Upper lobe of right lung (tissue), 1 donor: ENCODE measurements at regions not wholly inside any gene's neighbourhood (a gene's known extent, or its start where the extent isn't known, plus 50 kb on each side); places are given as distances from the start of the nearest gene placed in this dataset.

ENCODE experiments used
- ATAC-seq: fragments of 200-7000 bp; cut with Tn5 transposase; one replicate; pipeline ENCODE4 v1.9.1; 2020; ENCODE audit warnings: mild to moderate bottlenecking, moderate library complexity
- DNase-seq: peaks from one replicate; pipeline ENCODE4 v3.0.0-alpha.2; 2020
- H3K27ac ChIP-seq: fragments of 200-600 bp; one replicate; pipeline ENCODE4 v1.8.0; 2022
- H3K27me3 ChIP-seq: fragments of 200-600 bp; one replicate; pipeline ENCODE4 v1.8.0; 2022; ENCODE audit warnings: mild to moderate bottlenecking
- H3K36me3 ChIP-seq: fragments of 200-600 bp; one replicate; pipeline ENCODE4 v1.8.0; 2022
- H3K4me1 ChIP-seq: fragments of 200-600 bp; one replicate; pipeline ENCODE4 v1.8.0; 2022
- H3K4me3 ChIP-seq: fragments of 200-600 bp; one replicate; pipeline ENCODE4 v1.8.0; 2022; ENCODE audit warnings: mild to moderate bottlenecking
- H3K9me3 ChIP-seq: fragments of 200-600 bp; one replicate; pipeline ENCODE4 v1.8.0; 2022
- intact Hi-C: fragments of 100-400 bp; cut with DNase I; formaldehyde crosslinking; loops from one replicate; pipeline ENCODE4 v1.11.0; 2022
- TF ChIP-seq, protein P1 (sequence below): fragments of 200-600 bp; IDR thresholded peaks from one replicate; pipeline ENCODE4 v1.8.0; 2022; ENCODE audit warnings: antibody characterized with exemption
- donor health status: DM: no; HTN: yes; CAD: no; lungs with severe emphysema.

DNA sequence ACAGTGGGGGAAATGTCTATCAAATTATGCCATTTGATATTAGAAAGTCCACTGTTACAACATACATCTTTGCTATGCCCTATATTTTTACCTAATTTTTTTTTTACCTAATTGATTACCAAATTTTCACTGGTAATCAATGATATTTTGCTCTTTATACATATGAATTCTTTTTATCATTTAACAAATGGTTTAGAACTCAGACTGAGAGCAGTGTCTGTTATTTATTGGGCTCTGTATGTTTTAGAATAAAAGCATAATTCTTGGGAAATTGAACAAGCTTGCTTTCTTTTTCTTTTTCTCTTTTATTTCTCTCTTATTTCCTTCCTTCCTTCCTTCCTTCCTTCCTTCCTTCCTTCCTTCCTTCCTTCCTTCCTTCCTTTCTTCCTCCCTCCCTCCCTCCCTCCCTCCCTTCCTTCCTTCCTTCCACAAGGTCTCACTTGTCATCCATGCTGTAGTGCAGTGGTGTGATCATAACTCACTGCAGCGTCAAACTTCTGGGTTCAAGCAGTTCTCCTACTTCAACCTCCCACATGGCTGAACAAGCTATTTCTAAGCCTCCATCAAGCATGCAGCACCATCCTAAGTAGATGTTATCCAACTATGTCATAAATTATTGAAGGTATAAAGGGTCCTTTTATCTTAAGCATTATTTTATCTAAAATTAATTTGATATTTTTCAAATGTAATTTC lies 911.7 kb upstream of the CITED2 start:
- H3K27me3 ChIP-seq: no peaks in the 10 kb centered on the region
- H3K9me3 ChIP-seq: no peaks in the 10 kb centered on the region
- H3K4me1 ChIP-seq: no peaks in the 10 kb centered on the region
- DNase-seq (no peak), ATAC-seq (no peak)
- H3K4me3 ChIP-seq: no peak overlapping the region
- H3K36me3 ChIP-seq: no peaks in the 10 kb centered on the region
- TF ChIP-seq, protein P1, sequence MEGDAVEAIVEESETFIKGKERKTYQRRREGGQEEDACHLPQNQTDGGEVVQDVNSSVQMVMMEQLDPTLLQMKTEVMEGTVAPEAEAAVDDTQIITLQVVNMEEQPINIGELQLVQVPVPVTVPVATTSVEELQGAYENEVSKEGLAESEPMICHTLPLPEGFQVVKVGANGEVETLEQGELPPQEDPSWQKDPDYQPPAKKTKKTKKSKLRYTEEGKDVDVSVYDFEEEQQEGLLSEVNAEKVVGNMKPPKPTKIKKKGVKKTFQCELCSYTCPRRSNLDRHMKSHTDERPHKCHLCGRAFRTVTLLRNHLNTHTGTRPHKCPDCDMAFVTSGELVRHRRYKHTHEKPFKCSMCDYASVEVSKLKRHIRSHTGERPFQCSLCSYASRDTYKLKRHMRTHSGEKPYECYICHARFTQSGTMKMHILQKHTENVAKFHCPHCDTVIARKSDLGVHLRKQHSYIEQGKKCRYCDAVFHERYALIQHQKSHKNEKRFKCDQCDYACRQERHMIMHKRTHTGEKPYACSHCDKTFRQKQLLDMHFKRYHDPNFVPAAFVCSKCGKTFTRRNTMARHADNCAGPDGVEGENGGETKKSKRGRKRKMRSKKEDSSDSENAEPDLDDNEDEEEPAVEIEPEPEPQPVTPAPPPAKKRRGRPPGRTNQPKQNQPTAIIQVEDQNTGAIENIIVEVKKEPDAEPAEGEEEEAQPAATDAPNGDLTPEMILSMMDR: no peak
- H3K27ac ChIP-seq: no peak overlapping the region
- intact Hi-C loops: no loop called here

DNA sequence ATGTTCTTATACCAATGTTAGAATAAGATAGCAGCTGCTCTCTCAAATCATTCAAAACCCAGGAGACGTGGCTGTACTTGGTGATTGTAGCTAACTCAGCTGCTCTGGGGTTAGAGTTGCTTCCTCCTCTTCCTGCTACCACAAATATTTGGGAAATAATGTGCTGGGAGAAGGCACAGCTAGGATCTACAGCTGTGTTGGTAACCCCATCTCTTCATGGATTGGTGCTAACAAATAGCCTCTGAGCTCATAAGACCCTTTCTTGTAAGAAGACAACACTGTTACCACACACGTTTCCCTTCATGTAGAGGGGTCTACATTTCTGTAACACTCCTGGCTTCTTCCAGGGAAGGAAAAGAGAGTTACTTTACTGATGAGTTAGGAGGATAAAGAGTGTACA lies 911.0 kb upstream of the CITED2 start:
- intact Hi-C loops: no loop called here
- Histone ChIP-seq H3K9me3 (no peaks in the 10 kb centered on the region), H3K27me3 (no peaks in the 10 kb centered on the region), H3K36me3 (no peaks in the 10 kb centered on the region), H3K27ac (no peak overlapping the region), H3K4me3 (no peak overlapping the region), H3K4me1 (no peaks in the 10 kb centered on the region)
- DNase-seq (no peak), ATAC-seq (no peak)
- TF ChIP-seq, protein P1: no peak

DNA sequence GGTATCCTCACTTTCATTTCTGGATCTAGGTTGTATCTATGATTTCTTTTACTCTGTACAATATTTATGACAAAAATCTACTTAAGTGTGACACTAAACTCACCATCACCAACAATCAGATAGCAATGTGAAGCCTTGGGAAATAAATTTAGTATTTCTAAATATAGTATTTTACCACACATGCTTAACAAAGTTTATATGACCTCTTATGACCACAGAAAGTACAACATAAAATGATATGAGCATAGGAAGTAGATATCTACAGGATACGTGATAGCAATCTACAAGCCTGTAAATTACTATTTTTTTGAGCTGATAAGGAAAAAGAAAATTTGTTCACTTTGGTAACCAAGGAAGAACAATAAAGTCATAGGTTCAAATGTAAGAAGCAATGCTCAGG lies 910.4 kb upstream of the CITED2 start:
- Histone ChIP-seq H3K27me3 (no peaks in the 10 kb centered on the region), H3K9me3 (no peaks in the 10 kb centered on the region), H3K4me3 (no peak overlapping the region), H3K36me3 (no peaks in the 10 kb centered on the region), H3K4me1 (no peaks in the 10 kb centered on the region), H3K27ac (no peak overlapping the region)
- ATAC-seq (no peak), DNase-seq (no peak)
- TF ChIP-seq, protein P1: no peak
- intact Hi-C loops: no loop called here

DNA sequence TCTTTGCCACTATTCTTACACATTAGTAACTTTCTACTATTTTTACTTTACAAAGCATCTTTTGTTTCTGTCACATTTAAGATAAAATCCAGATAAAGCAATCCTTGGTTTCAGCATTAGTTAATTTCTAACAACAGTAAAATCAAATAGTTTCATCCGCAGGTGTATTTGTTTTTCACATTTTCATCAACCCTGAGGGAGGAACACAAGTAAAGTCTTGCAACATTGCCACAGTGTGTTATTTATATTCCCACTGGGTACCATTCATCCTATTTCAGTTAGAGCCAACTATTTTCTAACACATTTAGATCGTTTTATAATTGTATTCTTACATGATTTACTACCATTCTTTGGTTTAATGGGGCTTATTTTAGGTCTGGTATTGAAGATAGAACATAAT lies 908.7 kb upstream of the CITED2 start:
- no peaks in the 10 kb centered on the region for H3K36me3 ChIP-seq
- no peaks in the 10 kb centered on the region for H3K9me3 ChIP-seq
- DNase-seq: no peak
- TF ChIP-seq, protein P1: no peak
- no peaks in the 10 kb centered on the region for H3K27me3 ChIP-seq
- H3K4me1 ChIP-seq: no peaks in the 10 kb centered on the region
- no peak overlapping the region for H3K27ac ChIP-seq
- intact Hi-C loops: no loop called here
- no peak for ATAC-seq
- no peak overlapping the region for H3K4me3 ChIP-seq

DNA sequence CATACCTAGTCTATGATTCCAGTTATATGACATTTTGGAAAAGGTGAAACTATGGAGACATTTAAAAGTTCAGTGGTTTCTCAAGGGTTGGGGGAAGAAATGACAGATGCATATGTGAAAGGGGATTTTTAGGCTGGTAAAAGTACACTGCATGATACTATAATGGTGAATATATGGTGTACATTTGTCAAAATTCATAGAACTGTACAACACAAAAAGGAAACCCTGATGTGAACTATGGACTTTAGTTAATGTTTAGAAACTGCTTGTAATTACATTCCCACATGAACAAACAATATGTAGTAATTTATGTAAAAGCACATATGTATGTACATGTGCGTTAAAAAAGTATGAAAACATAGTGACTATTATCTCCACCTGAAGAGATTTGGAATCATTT lies 907.3 kb upstream of the CITED2 start:
- Histone ChIP-seq H3K27ac (no peak overlapping the region), H3K9me3 (no peaks in the 10 kb centered on the region), H3K4me1 (no peaks in the 10 kb centered on the region), H3K27me3 (no peaks in the 10 kb centered on the region), H3K36me3 (no peaks in the 10 kb centered on the region), H3K4me3 (no peak overlapping the region)
- no peak for DNase-seq
- intact Hi-C loops: no loop called here
- TF ChIP-seq, protein P1: no peak
- no peak for ATAC-seq

DNA sequence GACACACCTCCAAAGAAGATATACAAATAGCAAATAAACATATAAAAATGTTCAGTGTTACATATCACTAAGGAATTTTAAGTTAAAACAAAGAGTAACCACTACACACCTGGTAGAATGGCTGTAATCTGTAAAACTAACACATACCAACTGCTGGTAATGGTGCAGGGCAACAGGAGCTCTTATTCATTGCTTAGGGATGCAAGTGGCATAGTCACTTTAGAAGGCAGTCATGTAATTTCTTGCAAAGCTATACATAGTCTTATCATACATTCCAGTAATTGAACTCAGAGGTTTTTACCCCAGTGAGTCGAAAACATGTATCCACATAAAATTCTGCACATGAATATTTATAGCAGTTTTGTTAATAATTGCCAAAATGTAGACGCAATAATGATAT lies 906.8 kb upstream of the CITED2 start:
- H3K27me3 ChIP-seq: no peaks in the 10 kb centered on the region
- TF ChIP-seq, protein P1: no peak
- H3K4me3 ChIP-seq: no peak overlapping the region
- no peaks in the 10 kb centered on the region for H3K4me1 ChIP-seq
- ATAC-seq (no peak), DNase-seq (no peak)
- no peaks in the 10 kb centered on the region for H3K9me3 ChIP-seq
- no peak overlapping the region for H3K27ac ChIP-seq
- intact Hi-C loops: no loop called here
- no peaks in the 10 kb centered on the region for H3K36me3 ChIP-seq
